Smooth muscle cell of the brain vasculature (primary cell): ENCODE measurements at regions not wholly inside any gene's neighbourhood (a gene's known extent, or its start where the extent isn't known, plus 50 kb on each side); places are given as distances from the start of the nearest gene placed in this dataset.
"Not testable (repeated sequence)": the region's sequence is repeated elsewhere in the genome, so short reads cannot be mapped to it uniquely, and the experiment has no call there.

Experiments used
- DNase-seq: peaks from one replicate; pipeline ENCODE4 v3.0.0-alpha.2; 2012; ENCODE audit warnings: low read depth, low spot score

DNA sequence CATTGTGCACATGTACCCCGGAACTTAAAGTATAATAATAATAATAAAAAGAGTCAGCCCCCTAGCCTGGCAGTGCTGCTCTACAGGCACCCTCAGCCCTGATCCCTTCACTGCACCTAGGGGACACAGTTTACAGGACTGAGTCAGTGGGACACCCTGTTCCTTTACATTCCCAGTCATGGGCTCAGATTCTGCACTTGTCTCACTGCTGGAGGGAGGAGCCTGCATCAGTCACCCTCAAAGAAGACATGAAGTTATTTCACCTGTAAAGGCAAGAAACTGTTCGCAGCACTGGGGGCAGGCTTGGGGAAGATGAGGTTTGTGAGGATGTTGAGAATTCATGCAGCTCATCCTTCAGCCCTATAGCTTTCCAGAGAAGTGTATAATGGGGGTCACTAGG lies 50.7 kb upstream of the VPREB1 start:
- DNase-seq, result no peak

DNA sequence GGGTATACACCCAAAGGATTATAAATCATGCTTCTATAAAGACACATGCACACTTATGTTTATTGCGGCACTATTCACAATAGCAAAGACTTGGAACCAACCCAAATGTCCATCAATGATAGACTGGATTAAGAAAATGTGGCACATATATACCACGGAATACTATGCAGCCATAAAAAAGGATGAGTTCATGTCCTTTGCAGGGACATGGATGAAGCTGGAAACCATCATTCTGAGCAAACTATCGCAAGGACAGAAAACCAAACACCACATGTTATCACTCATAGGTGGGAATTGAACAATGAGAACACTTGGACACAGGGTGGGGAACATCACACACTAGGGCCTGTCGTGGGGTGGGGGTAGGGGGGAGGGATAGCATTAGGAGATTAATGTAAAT lies 51.1 kb upstream of the VPREB1 start:
- not testable (repeated sequence) for DNase-seq

DNA sequence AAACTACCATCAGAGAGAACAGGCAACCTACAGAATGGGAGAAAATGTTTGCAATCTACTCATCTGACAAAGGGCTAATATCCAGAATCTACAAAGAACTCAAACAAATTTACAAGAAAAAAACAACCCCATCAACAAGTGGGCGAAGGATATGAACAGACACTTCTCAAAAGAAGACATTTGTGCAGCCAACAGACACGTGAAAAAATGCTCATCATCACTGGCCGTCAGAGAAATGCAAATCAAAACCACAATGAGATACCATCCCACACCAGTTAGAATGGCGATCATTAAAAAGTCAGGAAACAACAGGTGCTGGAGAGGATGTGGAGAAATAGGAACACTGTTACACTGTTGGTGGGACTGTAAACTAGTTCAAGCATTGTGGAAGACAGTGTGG lies 51.6 kb upstream of the VPREB1 start:
- DNase-seq, result not testable (repeated sequence)

DNA sequence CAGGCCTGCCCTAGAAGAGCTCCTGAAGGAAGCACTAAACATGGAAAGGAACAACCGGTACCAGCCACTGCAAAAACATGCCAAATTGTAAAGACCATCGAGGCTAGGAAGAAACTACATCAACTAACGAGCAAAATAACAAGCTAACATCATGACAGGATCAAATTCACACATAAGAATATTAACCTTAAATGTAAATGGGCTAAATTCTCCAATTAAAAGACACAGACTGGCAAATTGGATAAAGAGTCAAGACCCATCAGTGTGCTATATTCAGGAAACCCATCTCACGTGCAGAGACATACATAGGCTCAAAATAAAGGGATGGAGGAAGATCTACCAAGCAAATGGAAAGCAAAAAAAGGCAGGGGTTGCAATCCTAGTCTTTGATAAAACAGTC lies 54.8 kb upstream of the VPREB1 start:
- not testable (repeated sequence) for DNase-seq

DNA sequence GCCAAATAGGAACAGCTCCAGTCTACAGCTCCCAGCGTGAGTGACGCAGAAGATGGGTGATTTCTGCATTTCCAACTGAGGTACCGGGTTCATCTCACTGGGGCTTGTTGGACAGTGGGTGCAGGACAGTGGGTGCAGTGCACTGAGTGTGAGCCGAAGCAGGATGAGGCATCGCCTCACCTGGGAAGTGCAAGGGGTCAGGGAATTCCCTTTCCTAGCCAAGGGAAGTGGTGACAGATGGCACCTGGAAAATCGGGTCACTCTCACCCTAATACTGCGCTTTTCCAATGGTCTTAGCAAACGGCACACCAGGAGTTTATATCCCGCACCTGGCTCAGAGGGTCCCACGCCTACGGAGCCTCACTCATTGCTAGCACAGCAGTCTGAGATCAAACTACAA lies 56.7 kb upstream of the VPREB1 start:
- DNase-seq, result not testable (repeated sequence)

DNA sequence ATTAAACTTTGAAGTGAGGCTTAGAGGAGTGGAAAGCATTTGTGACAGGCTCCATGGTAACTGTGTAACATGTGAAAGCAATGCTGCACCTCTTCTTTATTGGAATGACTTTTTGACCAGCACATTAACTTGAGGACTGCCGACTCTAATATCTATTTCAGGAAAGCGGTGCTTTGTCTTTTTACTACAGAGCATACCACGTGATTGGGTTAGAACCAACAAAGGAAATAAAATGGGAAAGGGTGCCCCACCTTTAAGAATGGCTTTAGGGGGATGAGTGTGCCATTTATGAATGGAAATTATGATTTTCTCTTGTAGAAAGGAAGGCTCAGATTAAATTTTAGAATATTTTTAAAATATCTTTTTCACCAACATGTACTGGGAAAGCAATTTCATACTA lies 57.3 kb upstream of the VPREB1 start:
- DNase-seq, result no peak

DNA sequence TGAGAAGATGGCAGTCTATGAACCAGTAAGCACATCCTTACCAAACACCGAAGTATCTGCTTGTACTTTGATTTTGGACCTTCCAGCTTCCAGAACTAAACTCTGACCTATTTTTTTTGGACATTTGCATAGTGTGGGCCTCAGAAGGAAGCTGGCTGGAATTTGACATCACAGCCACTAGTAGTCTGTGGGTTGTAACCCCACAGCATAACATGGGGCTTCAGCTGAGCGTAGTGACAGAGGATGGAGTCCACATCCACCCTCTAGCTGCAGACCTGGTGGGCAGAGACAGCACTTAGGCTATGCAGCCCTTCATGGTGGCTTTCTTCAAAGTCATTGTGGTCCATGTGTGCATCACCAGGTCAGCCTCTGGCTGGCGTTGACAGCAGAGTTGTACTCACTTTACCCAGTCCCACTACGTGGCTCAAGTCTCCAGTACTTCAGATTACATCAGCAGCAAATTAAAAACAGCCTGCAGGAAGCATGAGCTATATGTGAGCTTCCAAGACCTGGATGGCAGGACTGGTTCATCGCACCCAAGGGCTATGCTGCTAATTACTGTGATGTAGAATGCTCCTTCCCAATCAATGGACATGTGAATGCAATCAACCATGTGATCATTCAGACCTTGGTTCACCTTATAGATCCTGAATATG lies 58.6 kb upstream of the VPREB1 start:
- DNase-seq, result no peak

DNA sequence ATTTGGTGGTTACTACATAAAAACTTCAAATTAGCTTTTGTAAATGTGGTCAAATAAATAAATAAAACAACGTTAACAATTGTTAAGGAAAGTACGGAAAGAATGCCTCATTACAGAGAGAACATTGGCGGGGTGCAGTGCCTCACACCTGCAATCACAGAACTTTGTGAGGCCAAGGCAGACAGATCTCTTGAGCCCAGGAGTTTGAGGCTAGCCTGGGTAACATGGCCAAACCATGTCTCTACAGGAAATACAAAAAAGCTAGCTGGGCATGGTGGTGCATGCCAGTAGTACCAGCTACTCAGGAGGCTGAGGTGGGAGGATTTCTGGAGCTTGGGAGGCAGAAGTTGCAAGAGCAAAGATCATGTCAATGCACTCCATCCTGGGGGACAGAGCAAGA lies 59.4 kb upstream of the VPREB1 start:
- DNase-seq, result no peak

DNA sequence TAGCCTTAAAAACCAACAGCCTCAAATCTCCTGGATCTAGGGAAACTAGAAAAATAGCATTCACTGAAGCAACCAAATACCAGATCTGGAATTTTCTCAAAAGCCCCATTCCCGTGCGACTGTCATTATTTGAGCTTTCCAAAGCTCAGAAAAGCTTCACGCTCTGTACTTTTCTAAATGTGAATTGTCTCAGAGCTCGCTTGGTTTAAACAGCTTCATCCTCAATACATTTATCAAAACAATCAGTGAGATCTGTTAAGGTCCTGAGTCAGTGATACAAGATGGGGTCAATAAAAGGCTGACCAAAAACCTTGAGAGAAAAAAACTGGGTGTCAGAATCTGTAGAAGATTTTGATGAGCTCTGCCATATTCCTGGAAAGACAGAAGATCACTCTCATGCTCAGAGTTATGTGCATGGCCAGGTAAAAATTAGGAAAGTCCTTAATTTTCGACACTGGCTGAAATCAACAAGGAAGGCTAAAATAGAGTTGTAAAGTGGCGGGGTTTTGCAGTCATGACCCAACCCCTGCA lies 60.2 kb upstream of the VPREB1 start:
- DNase-seq, result no peak

DNA sequence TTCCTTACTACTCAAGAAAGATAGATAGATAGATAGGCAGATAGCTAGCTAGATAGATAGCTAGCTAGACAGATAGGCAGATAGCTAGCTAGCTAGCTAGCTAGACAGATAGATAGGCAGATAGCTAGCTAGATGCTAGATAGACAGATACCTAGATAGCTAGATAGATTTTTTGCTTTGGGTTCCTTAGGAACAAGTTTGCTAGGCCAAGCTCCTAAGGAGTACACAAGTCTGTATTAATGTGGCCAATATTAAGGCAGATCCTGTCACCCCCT lies 61.7 kb upstream of the VPREB1 start:
- DNase-seq, result no peak

DNA sequence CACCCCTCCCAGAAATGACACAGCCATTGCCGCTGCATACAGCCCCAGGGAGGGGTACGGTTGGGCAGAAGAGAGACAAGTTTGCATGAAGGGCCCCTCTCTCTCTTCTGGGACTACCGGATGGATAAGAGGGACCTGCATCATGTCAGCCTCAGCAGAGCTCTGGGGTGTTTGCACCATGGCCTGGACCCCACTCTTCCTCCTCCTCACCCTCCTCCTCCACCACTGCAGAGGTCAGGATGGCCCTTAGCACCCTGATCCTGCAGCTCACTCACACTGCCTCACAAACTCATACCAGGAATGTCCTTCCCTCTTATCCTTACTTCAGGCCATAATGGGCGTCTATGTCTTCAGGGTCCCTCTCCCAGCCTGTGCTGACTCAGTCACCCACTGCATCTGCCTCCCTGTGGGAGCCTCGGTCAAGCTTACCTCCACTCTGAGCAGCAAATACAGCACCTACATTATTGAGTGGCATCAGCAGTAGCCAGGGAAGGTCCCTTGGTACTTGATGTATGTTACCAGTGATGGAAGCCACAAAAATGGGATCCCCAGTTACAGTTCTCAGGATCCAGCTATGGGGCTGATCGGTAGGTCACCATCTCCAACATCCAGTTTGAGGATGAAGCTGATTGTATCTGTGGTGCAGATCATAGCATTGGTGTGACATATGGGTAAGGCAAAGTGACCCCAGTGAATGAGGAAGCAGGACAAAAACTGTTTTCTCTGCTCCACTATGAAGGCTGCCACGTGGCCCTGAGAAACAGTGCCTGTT lies 62.2 kb upstream of the VPREB1 start:
- DNase-seq, result no peak

DNA sequence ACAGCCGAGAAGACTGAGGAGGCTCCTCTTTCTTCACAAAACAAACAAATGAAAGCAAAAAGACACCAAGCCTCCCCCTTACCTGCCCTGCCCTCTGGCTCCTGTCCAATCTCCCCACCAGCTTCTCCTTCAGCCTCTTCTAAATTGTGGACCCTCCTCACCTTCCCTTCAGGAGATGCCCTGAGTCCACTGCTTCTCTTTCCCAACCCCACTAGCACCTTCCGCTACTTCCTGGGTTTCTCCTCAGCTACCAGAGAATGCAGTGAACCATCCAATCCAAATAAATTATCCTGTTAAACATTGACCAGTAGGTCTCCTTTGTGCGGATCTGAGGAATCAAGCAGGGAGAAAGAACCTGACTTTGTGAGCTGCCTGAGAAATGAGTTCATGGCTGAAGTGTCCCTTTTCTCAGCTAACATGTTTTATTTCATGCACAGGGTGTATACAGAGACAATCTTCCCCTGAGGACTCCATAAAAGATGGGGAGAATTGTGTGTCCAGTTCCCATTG lies 63.2 kb upstream of the VPREB1 start:
- no peak for DNase-seq

DNA sequence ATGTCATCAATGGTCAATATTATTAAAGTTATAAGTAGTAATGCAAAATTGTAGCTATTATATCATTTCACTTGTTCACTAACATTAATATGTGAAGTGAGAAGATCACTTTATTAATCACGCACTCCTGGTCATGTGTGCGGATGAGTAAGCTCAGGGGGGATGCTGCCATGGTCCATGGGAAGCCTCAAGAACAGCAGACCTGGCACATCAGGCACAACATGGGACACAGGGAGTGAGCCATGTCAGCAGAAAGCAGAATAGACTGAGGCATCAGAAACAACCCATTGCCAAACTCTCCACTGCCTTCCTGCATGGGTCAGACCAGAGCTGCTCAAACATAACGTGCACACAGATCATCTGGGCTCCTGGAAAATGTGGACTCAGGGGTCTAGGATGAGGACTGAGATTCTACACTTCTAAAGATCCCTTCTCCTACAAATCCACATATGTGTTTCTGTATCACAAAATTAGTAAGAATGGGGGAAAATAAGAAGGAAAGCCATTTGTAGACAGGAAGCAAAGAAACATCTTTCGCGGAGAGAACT lies 63.8 kb upstream of the VPREB1 start:
- no peak for DNase-seq

DNA sequence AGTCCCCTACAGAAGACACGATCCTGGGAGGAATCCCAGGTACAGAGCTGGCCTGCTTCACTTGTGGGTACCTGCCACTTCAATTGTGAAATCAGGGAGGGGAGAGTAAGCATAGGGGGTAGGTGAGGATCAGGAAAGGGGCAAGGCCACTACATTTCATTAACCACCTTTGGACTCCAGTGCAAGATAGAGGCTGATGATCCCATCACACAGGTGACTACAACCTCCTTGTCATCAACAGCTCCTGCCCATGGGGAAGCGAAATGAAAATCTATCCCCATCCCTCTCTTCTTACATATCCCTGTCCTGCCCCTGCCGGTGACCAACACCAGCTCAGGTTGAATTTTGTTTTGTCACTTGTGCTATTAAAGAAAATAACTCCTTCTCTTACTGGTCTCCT lies 64.7 kb upstream of the VPREB1 start:
- DNase-seq, result no peak

DNA sequence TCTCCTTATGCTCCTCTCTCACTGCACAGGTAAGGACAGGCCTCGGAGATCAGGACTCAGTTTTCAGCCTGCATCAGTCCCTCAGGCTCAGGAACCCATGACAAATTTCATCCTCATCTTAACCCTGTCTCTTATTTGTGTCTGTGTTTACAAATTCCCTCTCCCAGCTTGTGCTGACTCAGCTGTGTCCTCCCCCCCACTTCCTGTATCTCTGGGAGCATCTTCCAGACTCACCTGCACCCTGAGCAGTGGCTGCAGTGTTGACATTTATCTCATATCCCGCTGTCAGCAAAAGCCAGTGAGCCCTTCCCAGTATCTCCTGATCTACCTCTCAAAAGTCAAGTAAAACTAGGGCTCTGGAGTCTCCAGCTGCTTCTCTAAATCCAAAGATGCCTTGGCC lies 65.6 kb upstream of the VPREB1 start:
- no peak for DNase-seq

DNA sequence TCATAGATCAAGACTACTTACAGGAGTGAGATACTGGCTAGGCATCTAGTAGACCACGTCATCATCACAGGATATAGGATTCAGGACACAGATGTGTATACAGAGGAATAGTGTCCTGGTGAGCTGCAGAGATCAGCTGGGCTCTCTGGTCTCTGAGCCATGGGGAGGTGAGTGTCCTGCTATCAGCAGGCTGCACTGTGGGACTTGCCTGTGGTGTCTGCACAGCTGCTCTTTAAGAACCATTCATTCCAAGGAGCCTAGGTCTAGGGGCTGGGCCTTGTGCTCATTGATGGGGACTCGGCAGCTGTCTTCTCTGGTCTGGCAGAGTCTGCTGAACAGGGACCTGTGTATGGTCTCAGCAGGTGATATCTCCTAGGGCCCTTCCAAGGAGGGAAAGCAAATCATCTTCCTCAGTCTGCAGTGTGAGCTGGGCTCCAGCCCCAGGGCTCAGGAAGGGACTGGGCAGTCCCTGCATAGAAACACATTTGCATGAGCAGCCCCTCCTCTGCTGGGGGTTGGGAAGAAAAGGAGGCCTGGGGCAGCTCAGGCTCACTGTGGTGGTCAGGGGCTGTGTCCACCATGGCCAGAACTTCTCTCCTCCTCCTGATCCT lies 66.1 kb upstream of the VPREB1 start:
- DNase-seq, result no peak

DNA sequence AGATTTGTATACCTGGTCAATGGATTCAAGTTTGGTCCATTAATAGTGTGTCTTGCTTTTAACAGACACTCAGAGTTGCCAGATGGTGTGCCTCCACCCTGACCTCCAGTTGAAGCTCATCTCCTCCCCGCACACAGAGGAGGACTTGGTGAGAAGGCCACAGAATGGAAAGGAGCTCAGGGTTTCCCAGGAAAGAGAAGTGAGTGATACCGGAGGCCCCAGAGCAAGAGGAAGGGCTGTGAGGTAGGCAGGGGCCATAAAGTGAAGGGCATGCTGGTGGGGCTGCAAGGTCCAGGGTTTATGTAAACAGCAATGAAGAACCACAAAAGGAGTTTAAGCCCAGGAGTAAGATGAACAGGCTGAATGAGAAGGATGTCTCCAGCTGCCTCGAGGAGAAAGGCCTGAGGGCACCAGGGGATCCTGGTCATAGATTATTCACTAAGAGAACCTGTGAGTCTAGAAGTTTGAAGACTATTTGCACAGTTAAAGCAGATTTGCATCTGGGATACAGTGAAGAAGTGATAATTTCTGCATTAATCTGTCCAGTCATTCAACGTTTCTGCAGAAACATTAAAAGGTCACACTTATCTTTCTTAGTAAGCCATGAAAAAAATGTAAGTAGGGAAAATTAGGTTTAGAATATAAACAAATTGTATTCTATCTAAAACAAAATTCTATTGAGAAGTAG lies 67.5 kb upstream of the VPREB1 start:
- DNase-seq, result no peak

DNA sequence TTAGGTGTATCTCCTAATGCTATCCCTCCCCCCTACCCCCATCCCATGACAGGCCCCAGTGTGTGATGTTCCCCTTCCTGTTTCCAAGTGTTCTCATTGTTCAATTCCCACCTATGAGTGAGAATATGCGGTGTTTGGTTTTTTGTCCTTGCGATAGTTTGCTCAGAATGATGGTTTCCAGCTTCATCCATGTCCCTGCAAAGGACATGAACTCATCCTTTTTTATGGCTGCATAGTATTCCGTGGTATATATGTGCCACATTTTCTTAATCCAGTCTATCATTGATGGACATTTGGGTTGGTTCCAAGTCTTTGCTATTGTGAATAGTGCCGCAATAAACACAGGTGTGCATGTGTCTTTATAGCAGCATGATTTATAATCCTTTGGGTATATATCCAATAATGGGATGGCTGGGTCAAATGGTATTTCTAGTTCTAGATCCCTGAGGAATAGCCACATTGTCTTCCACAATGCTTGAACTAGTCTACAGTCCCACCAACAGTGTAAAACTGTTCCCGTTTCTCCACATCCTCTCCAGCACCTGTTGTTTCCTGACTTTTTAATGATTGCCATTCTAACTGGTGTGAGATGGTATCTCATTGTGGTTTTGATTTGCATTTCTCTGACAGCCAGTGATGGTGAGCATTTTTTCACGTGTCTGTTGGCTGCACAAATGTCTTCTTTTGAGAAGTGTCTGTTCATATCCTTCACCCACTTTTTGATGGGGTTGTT lies 71.5 kb upstream of the VPREB1 start:
- DNase-seq, result not testable (repeated sequence)

DNA sequence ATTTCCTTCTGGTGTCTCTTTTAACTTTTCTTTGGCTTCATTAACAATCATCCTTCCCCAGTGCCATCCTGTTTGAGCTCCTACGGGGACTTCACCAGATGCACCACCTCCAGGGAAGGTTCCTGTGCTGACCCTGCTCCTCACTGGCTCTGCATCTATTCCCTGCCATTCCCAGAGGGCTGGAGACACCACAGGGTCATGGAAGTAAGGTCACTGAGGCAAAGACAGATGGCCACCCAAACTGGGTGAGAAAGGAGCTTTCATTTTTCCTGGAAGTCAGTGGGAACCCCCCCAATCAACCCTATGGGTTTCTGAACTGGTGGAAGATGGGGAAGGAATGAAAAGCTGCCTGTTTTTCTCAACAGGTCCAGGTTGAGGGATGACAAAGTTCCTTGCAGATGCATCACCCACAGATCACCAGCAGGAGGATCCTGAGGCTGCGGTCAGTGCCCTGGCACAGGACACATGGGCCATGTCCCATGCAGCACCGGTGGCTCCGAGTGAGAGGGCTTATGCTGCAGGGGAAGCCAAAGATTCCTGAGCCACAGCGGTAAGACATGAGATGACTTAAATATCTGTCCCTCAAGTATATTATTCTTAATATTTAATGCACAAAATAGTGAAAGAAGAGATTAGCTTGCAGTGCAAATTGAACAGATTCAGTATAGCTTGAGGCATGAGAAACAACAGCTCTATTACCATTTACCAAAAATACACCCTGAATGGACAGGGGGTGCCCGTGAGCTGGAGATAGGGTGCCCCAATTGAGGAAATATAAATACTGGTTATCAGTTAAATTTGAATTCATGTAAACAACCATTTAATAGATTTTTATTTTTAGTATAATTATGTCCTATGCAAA lies 73.0 kb upstream of the VPREB1 start:
- DNase-seq, result no peak

DNA sequence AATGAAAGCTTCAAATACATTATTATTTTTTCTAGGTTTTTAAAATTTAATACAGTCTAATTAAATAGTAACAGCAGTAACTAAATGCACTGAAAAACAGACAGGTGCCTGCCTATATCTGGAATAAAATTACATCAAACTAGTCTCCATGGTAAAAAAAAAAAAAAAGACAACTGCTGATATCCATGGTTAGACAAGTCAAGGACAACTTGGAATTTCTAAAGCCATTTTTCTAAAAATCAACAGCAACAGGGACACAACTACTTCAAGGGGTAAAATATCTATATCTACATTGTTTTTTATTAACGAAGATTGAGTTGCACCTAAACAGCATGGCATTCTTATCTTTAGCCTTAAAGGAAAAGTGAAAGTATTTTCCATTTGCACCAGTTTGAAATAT lies 74.7 kb upstream of the VPREB1 start:
- no peak for DNase-seq
